NCI-H1694 (cell line): ENCODE measurements at regions not wholly inside any gene's neighbourhood (a gene's known extent, or its start where the extent isn't known, plus 50 kb on each side); places are given as distances from the start of the nearest gene placed in this dataset.
"Not testable (repeated sequence)": the region's sequence is repeated elsewhere in the genome, so short reads cannot be mapped to it uniquely, and the experiment has no call there.

Experiments used
- DNase-seq: peaks from one replicate; lab custom pipeline; 2025; lab: John Stamatoyannopoulos, UW

DNA sequence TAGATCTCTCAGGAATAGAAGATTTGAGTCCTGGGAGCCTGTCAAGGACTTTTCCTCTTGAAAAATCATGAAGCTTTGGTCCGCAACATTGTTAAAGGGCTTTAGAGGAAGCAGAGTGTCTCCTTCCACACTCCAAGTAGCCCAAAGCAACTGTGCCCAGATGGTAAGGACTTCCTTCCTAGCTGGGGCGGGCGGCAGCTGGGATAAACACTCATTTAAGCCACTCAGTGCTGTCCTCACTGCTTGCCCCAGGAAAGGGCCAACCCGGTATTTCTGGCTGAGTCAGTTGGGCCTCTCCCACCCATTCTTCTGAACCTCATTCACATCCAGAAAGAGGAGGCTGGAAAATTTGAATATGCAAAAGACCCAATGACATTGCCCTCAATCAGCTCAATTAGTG is 144.3 kb downstream of the CHIC2 start:
- DNase-seq, result no peak

DNA sequence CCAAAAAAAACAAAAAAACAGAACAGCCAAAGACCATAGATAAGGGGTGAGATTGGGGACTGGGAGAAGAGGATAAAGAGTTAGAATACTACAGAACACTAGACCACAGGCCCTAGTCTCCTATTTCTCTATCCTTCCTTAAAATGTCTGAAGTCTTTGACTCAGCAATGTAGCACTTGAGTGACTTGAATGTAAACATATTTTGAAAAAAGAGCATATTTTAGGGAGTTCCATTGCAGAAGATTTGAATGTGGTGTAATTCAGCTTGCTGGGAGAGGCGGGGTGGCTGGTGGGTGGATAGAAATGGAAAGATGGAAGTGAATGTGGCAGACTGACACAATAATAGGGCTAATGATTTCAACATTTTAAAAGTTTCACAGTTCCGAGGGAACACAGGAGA is 144.9 kb downstream of the CHIC2 start:
- no peak for DNase-seq

DNA sequence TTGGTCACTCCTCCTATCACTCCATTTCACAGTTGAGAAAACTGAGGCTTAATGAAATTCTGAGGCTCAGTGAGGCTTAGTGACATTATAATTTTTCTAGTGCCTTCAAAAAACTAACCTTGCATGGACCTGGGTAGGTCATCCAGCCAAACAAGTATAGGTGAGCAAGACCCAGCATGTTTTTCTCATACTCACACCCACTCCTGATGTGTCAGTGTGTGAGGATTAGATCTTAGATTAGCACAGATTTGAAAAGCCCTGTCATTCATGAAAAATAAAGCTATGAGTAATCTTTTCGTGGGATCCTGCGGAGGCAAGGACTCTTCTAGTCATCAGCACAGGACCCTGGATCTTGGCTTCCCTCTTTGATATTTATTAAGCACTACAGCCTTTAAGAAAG is 146.7 kb downstream of the CHIC2 start:
- no peak for DNase-seq

DNA sequence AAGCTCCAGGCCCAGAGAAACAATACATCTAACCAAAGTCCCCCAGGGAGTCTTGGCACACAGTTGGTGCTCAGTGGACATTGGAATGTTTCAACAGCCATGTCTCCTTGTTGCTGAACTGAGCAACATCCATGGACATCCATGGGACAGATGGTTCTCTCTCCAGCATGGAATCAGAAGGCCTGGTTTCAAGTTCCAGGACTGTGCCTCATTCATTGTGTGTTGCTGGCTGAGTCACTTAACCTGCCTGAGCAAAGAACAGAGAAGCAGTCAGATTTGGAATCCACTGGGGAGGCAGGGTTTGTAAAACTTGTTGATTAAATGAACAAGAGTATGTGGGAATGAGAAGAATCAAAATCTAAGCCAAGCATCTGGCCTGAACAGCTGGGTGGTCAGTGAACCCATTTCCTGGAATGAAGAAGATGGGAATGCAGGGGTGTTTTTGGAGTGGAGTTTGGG is 147.9 kb downstream of the CHIC2 start:
- DNase-seq, result no peak

DNA sequence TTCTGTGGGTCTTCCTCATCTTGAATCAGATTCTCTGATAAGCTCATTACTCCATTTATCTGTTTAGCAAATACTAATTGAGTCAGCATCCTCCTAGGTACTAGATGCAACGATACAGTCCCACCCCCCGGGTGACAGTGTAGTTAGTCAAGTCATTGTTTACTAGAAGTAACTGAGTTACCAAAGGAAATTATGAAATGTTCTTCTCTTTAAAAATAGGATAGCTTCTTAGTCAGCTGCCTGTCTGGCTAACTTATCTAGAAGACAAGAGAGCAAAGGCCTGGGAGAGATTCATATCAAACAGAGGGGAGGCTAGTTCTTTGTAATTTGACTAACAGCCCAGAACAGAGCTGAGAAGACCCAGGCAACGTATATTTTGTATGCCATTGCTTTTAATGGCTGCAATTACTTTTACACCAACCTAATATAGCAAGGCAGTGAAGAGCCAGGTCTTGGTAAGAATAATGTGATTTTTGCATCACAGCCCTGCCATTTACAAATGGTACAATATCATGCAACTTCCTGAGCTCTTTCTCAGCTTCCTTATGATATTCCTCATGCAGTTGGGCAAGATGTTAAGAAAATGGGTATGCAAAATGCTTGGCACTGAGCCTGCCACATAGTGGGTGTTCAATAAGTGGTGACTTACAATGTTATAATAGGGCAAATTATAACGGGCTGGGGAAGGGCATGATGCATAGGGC is 149.9 kb downstream of the CHIC2 start:
- no peak for DNase-seq

DNA sequence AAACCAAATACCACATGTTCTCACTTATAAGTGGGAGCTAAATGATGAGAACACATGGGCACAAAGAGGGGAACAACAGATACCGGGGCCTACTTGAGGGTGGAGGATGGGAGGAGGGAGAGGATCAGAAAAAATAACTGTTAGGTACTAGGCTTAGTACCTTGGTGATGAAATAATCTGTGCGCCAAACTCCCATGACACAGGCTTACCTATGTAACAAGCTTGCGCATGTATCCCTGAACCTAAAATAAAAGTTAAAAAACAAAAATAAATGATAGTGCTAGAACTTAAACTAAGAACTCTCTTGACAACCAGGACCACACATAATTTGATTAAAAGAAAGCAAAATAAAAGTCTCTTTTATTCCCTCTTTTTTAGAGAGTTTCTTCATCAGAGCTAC is 150.6 kb downstream of the CHIC2 start:
- no peak for DNase-seq

DNA sequence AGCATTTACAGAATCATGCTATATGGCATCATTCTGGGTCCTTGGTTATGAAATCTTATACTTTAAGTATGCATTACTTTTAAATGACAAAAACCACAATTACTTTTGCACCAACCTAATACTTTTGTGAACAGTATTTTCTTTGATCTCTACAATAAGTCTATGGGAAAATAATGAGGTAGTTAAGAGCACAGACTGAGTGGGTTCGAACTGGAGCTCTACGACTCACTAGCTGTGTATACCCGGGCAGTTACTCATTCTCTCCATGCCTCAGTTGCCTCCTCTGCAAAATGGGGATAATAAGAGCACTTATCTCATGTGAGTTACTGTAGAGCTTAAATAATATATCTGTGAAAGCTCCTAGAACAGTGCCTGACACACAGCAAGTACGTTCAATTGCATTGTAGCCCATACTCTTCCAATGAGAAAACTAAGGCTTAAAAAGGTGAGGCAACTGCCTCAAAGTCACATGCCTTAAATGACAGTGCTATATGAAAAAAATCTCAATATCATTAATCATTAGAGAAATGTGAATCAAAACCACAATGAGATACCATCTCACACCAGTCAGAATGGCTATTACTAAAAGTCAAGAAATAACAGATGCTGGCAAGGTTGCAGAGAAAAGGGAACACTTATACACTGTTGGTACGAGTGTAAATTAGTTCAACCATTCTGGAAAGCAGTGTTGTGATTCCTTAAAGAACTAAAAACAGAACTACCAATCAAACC is 151.5 kb downstream of the CHIC2 start:
- no peak for DNase-seq

DNA sequence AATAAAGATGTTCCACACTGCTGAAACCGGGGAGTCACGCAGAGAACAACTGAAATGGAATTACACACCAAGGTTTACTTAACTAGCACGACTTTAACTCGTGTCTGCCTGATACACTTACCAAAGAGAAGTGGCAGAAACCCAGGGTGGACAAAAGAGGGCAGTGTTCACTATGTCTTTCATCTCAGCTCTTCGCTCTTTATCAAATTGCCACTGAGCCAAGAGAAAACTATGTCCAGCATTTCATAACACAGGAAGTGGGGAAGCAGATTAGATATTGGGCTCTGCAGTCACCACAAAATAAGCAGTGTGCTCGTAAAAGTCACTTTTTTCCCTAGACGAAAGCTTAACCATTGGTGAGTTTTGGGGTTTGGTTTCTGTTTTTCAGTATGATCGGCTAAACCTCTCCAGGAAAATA is 155.7 kb downstream of the CHIC2 start:
- DNase-seq, result peak; percentile 8

DNA sequence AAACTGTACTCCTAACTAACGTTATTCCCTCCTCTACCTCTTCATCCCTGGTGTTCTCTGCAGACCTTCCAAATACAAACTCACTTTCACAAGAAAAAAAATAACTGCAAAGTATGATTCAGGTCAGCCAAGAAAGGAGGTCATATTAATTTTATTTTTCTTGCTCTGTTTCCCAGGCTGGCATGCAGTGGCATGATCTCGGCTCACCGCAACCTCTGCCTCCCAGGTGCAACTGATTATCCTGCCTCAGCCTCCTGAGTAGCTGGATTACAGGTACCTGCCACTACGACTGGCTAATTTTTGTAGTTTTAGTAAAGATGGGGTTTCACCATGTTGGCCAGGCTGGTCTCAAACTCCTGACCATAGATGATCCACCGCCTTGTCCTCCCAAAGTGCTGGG is 156.6 kb downstream of the CHIC2 start:
- DNase-seq, result no peak

DNA sequence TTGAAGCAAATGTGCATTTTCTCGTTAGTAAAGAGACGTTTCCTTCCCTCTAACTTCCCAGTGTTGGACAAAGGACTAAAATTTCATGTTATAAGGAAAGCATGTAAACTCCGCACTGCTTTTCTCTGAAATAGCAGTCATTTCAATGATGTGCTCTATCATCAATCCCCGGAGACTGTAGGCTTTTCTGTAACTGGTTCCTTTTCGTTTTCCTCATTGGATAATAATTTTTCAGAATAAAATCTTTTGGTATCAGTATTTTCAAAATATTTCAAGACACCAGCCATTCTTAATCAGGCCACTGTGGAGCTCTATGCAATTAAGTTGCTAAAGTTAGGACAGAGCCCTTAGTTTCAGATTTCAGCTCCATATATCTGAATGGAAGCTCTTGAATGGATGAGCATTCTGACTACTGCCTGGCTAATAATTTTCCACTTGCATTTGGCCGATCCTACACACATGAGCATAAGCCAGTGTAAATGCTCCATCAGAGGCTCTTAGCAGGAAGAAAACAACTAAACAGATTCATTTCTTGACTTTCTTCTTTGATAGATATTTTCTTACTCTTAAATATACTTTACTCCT is 157.7 kb downstream of the CHIC2 start:
- no peak for DNase-seq

DNA sequence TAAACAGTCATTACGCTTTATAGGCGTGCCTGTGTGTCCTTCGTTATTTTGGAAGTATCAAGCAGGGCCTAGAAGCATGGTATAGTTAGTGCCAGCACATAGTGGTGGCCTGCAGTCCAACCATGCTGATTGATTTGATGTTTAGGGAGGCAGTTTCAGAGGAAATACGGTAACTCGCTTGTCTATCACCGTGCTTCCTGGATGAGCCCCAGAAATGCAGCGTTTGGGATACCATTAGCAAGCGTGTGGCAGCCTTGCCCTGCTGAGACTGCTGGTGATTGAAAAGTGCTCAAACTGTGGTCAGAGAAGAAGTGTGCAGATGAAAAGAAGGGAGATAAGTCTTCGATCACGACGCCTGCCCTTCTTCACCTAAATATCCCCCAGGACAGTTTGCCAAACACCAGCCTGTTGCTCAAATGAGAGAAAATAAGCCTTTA is 158.4 kb downstream of the CHIC2 start:
- no peak for DNase-seq

DNA sequence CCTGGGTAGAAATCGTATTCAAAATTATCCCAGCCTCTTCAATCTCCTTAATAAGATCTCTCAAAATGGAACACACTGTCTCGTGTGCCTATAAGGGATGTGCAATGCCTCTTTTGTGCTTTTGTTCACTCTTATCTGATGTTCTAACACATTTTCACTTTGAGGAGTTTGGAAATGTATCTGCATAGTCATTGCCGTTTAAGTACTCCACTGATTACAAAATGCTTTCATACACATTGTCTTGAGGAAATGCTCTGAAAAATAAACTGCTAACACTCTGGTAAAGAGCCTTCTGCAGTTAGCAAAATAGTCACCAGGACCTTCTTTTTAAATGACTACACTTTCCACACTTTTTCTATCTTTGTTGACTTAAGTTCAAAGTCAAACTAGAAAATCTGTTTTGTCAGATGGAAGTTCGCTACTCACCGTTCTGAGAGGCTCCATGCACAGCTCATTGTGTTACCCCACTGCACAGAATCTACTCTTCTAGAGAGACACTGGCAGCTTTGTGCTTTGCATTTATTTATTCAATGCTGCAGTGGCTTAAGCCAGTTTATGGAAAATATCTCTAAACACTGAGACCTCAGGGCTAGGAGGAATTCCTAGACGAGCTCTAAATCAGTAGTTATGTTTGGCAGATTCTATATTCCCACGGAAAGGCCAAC is 159.0 kb downstream of the CHIC2 start:
- no peak for DNase-seq

DNA sequence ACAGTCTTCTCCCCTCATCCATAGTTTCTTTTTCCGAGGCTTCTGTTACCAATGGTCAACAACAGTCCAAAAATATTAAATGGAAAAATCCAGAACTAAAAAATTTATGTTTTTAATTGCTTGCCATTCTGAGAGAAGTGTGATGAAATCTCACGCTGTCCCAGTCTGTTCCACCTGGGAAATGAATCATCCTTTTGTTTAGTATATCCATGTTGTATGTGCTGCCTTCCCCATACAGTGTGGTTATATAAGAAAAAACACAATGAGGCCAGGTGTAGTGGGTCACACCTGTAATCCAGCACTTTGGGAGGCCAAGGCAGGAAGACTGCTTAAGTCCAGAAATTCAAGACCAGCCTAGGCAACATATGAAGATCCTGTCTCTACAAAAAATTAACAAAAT is 161.6 kb downstream of the CHIC2 start:
- no peak for DNase-seq

DNA sequence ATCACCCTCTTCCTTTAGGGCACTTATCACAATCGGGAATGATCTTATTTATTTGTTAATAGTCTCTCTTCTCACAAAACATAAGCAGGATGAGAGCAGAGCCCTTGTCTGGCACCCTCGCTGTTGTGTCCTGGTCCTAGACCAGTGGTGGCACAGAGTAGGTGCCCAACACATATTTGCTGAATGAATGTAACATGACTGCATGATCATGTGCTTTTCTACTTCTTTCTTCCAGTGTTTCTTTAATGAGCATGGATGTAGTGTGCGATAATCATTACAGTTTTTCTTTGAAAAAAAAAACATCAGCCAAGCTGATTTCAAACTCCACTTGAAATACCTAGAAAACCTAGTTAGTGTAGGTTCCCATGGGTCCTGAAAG is 164.1 kb downstream of the CHIC2 start:
- DNase-seq, result no peak

DNA sequence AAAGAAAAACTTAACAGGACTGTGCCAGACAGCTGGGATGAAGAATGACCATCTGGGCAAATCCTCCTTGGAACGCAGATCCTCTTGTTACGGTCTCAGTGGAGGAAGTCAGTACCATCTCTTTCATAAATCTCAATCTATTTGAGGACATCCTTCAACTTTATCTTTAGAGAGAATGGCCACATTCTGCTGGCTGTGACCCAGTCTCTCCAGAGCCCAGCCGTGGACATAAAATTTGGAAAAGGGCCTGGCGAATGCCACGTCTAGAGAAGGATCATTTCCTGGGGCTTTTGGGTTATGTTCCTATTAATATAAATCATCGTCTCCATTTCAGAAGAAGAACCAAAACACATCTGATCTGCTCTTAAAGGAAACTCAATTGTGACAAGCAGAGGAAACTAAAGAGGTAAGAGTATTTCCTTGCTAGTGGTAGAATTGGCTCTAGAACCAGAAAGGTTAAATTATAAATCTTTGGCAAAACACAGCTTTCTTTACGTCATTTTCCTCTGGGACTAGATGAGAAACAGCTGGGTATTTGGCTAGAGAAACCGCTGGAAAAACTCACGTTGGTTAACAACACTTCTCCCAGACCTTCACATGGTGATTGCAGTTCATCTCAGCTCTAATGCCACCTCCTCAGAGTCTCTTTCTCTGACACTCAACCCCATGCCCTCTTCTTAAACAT is 164.7 kb downstream of the CHIC2 start:
- no peak for DNase-seq

DNA sequence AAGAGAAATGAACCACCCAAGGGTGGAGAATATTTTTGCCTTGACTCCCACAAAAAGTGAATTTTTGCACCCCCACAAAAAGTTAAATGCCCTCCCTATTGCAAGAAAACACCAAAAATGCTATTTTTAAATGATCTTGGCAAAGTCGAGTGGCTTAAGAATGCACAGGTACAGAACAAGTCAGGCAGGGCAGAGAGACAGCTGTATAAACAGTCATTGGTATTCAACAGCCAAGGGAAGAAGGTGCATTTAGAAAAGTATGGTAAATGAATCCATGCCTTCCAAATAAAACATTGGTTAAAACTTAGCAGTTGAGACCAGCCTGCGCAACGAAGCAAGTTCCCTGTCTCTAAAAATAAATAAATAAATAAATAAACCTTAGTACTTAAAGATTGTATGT is 169.3 kb downstream of the CHIC2 start:
- DNase-seq, result no peak

DNA sequence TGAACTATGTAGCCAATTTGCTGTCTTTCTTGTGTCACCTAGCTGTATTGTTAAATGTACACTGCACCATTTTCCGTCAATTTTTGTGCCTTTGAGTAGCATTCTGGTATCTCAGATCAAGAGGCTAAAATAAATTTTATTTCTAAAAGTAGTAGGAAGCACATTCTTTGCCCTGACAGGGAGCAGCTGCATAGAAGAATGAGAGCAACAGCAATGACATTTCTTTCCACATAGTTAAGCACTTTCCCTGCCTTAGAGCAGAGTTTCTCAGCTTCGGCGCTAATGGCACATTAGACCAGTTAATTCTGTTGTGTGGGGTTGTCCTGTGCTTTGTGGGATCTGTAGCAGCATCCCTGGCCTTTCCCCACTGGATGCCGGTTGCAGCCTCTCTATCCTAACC is 173.9 kb downstream of the CHIC2 start:
- no peak for DNase-seq

DNA sequence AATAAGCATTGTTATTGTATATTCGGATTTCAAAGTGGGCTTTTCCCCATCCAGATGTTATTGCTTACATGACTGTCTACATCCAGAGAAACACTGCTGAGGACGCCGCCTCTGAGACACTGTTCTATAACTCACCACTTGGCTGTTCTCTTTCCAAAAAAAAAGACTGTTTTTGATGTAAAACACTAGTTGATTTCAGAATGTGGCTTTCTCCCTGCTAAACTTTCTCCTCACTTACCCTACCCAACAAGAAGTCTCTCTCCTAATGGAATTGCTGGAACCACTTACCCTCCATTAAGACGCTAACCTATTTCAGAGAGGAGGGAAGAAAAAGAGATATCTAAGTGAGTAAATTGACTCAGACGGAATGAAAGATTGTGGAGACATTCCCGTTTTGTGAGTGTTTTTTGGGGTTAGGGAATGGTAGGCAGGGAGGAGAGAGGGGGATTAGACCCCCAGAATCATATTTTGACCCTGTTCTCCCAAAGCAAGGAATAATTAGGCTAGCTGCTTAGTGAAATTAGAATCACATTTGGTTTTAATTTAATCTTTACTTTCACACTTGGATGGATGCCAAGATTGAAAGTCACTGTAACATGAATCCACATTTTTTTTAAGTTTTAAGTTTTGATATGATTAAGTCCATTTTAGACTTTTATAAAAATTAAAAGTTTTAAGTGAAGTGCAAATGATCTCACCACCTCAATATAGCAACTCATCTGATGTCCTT is 174.9 kb downstream of the CHIC2 start:
- no peak for DNase-seq

DNA sequence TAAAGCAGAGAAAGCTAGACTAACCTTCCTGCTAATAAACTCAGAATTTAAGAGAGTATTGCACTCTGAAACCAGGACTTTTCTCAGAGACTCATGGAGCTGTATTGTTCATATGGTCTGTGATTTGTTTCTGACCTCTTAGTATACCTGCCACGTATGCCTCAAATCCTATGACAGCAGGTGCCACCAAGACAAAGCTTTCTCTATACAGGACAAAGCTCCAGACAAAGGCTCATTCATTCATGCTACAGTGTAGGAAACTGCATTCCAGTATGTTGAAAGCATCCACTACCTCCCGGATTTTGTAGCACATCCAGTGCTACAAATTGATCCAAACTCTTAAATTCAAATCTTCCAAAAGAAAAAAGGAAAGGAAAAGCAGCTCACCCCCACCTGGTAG is 178.3 kb downstream of the CHIC2 start:
- no peak for DNase-seq

DNA sequence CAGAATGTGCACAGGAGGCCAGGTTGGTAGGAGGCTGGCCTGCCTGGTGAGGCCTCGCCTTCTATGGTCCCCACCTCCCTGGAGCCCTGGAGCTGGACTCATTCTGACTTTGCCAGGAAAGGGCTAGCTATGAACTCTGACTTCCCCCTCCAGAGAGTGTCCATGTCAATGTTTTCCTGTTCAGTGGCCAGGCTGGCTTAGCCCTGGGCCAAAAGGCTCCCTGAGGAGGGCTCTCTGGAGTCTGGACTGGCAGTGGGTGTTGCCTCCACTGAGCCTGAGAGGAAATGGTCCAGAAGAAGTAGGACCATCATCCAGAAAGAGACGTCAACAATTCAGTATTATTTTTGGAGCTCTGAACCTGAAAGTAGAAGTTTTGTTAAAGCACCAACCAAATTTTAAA is 178.7 kb downstream of the CHIC2 start:
- no peak for DNase-seq

DNA sequence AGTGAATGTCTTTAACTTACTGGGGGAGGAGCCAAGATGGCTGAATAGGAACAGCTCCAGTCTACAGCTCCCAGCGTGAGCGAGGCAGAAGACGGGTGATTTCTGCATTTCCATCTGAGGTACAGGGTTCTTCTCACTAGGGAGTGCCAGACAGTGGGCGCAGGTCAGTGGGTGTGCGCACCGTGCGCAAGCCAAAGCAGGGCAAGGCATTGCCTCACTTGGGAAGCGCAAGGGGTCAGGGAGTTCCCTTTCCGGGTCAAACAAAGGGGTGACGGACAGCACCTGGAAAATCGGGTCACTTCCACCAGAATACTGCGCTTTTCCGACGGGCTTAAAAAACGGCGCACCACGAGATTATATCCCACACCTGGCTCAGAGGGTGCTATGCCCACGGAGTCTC is 187.3 kb downstream of the CHIC2 start:
- not testable (repeated sequence) for DNase-seq

DNA sequence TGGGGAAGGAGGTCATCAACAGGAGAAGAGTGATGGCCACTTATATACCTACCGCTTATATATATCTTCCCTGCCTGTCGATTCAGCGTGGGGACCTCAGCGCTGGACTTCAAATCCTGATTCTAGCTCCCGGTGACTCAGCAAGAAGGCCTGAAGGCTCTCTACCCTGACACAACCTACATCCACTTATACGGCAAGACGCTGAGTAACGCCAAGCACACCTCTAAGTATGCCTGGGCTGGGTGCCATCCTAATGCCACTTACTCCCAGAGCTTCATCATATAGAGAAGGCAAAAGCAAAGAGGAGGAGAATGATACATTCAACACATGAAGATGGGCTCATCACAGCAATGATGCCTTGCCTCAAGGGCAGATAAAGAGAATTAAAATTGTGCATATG is 198.3 kb downstream of the CHIC2 start:
- no peak for DNase-seq
